Progenitor cell of endocrine pancreas (in vitro differentiated cells): ENCODE measurements at regions not wholly inside any gene's neighbourhood (a gene's known extent, or its start where the extent isn't known, plus 50 kb on each side); places are given as distances from the start of the nearest gene placed in this dataset.

ENCODE experiments used
- DNase-seq: peaks from one replicate; pipeline ENCODE4 v3.0.0; 2021; ENCODE audit warnings: low spot score; ENCODE audit not compliant: unreplicated experiment
- H3K27ac Mint-ChIP-seq: 2 replicates; pipeline ENCODE4 v1.8.0; 2021; ENCODE audit warnings: mild to moderate bottlenecking, moderate library complexity, mixed read lengths
- H3K27me3 Mint-ChIP-seq: 2 replicates; pipeline ENCODE4 v1.8.0; 2021; ENCODE audit warnings: mixed read lengths
- H3K36me3 Mint-ChIP-seq: 2 replicates; pipeline ENCODE4 v1.8.0; 2022; ENCODE audit warnings: mixed read lengths; ENCODE audit not compliant: insufficient read depth
- H3K4me1 Mint-ChIP-seq: 2 replicates; pipeline ENCODE4 v1.8.0; 2021; ENCODE audit warnings: low read depth, mixed read lengths
- H3K4me3 Mint-ChIP-seq: 2 replicates; pipeline ENCODE4 v1.8.0; 2021; ENCODE audit warnings: low read depth, mild to moderate bottlenecking, moderate library complexity, mixed read lengths
- H3K9me3 Mint-ChIP-seq: 2 replicates; pipeline ENCODE4 v1.8.0; 2021; ENCODE audit warnings: low read depth, mixed read lengths
- CTCF ChIP-seq: fragments of 200-600 bp; sonication (generic); IDR thresholded peaks from one replicate; pipeline ENCODE4 v1.5.0; 2021; ENCODE audit warnings: antibody characterized with exemption, mild to moderate bottlenecking; ENCODE audit not compliant: unreplicated experiment

GRCh38 chr4:186015212-186015817, 53.6 kb upstream of the TLR3 start:
- no peaks in the 10 kb centered on the region for H3K9me3 Mint-ChIP-seq
- no peak overlapping the region for H3K27ac Mint-ChIP-seq
- TF ChIP-seq CTCF: no peak
- peaks cover 20% of the 10 kb centered on the region for H3K27me3 Mint-ChIP-seq
- DNase-seq: no peak
- no peaks in the 10 kb centered on the region for H3K4me1 Mint-ChIP-seq
- no peak overlapping the region for H3K4me3 Mint-ChIP-seq
- no peaks in the 10 kb centered on the region for H3K36me3 Mint-ChIP-seq

GRCh38 chr4:186016796-186017195, 52.2 kb upstream of the TLR3 start:
- Mint-ChIP-seq H3K27ac (no peak overlapping the region), H3K27me3 (peaks cover 30% of the 10 kb centered on the region), H3K36me3 (no peaks in the 10 kb centered on the region), H3K4me1 (no peaks in the 10 kb centered on the region), H3K9me3 (no peaks in the 10 kb centered on the region), H3K4me3 (no peak overlapping the region)
- no peak for DNase-seq
- no peak for TF ChIP-seq CTCF

- Mint-ChIP-seq H3K4me3 (no peak overlapping the region), H3K36me3 (no peaks in the 10 kb centered on the region), H3K4me1 (no peaks in the 10 kb centered on the region), H3K27ac (no peak overlapping the region), H3K9me3 (no peaks in the 10 kb centered on the region), H3K27me3 (peaks cover 30% of the 10 kb centered on the region)
- no peak for DNase-seq
- no peak for TF ChIP-seq CTCF
Observed at GRCh38 chr4:186017801-186018200, 51.2 kb upstream of the TLR3 start.

GRCh38 chr4:186018261-186018660, 50.7 kb upstream of the TLR3 start:
- no peak for DNase-seq
- H3K27ac Mint-ChIP-seq: no peak overlapping the region
- peaks cover 30% of the 10 kb centered on the region for H3K27me3 Mint-ChIP-seq
- H3K4me1 Mint-ChIP-seq: no peaks in the 10 kb centered on the region
- H3K36me3 Mint-ChIP-seq: no peaks in the 10 kb centered on the region
- no peaks in the 10 kb centered on the region for H3K9me3 Mint-ChIP-seq
- no peak overlapping the region for H3K4me3 Mint-ChIP-seq
- no peak for TF ChIP-seq CTCF

- Mint-ChIP-seq H3K4me1 (no peaks in the 10 kb centered on the region), H3K27me3 (peaks cover 27% of the 10 kb centered on the region), H3K36me3 (no peaks in the 10 kb centered on the region), H3K27ac (no peak overlapping the region), H3K9me3 (no peaks in the 10 kb centered on the region), H3K4me3 (no peak overlapping the region)
- TF ChIP-seq CTCF: no peak
- DNase-seq: no peak
Observed at GRCh38 chr4:186018784-186019183, 50.2 kb upstream of the TLR3 start.
